HG03139 (cell line): ENCODE measurements at regions not wholly inside any gene's neighbourhood (a gene's known extent, or its start where the extent isn't known, plus 50 kb on each side); places are given as distances from the start of the nearest gene placed in this dataset.
"Not testable (repeated sequence)": the region's sequence is repeated elsewhere in the genome, so short reads cannot be mapped to it uniquely, and the experiment has no call there.

Experiments used
- ATAC-seq: cut with Tn5 transposase; IDR thresholded peaks from one replicate; pipeline ENCODE4 v1.9.1; 2021; ENCODE audit not compliant: unreplicated experiment

- no peak for ATAC-seq
Measured at GRCh38 chr6:4341078-4341797, 205.9 kb upstream of the ECI2 start.

- ATAC-seq = no peak
Measured at GRCh38 chr6:4340544-4340943, 205.2 kb upstream of the ECI2 start.

GRCh38 chr6:4338884-4339283 lies 203.5 kb upstream of the ECI2 start:
- no peak for ATAC-seq

- ATAC-seq = no peak
Measured at GRCh38 chr6:4336778-4337442, 201.5 kb upstream of the ECI2 start.

- ATAC-seq = no peak
Measured at GRCh38 chr6:4336084-4336483, 200.7 kb upstream of the ECI2 start.

GRCh38 chr6:4334158-4334740 lies 198.9 kb upstream of the ECI2 start:
- ATAC-seq = not testable (repeated sequence)

- ATAC-seq = no peak
Measured at GRCh38 chr6:4327841-4328240, 192.5 kb upstream of the ECI2 start.

- no peak for ATAC-seq
Measured at GRCh38 chr6:4324746-4325145, 189.4 kb upstream of the ECI2 start.

- ATAC-seq = no peak
Measured at GRCh38 chr6:4323322-4323721, 187.9 kb upstream of the ECI2 start.

GRCh38 chr6:4322846-4323309 lies 187.5 kb upstream of the ECI2 start:
- no peak for ATAC-seq

GRCh38 chr6:4322134-4322845 lies 186.9 kb upstream of the ECI2 start:
- ATAC-seq = no peak

- no peak for ATAC-seq
Measured at GRCh38 chr6:4320860-4321259, 185.5 kb upstream of the ECI2 start.

- no peak for ATAC-seq
Measured at GRCh38 chr6:4319981-4320683, 184.8 kb upstream of the ECI2 start.

- ATAC-seq = no peak
Measured at GRCh38 chr6:4318321-4318720, 182.9 kb upstream of the ECI2 start.

GRCh38 chr6:4316867-4317400 lies 181.6 kb upstream of the ECI2 start:
- no peak for ATAC-seq

- no peak for ATAC-seq
Measured at GRCh38 chr6:4314201-4314707, 178.9 kb upstream of the ECI2 start.

GRCh38 chr6:4313044-4313686 lies 177.8 kb upstream of the ECI2 start:
- no peak for ATAC-seq

GRCh38 chr6:4311976-4312860 lies 176.8 kb upstream of the ECI2 start:
- no peak for ATAC-seq

GRCh38 chr6:4309540-4309939 lies 174.2 kb upstream of the ECI2 start:
- ATAC-seq = no peak
